Frontal cortex (tissue), 3 donors: ENCODE measurements at regions not wholly inside any gene's neighbourhood (a gene's known extent, or its start where the extent isn't known, plus 50 kb on each side); places are given as distances from the start of the nearest gene placed in this dataset.
"Not testable (repeated sequence)": the region's sequence is repeated elsewhere in the genome, so short reads cannot be mapped to it uniquely, and the experiment has no call there.

Experiments
- DNase-seq, 2 donors: peaks; one replicate each; pipeline ENCODE4 v3.0.0; 2012; ENCODE audit warnings: low spot score in 2 of 2
- FAIRE-seq: peaks from 2 replicates; lab custom pipeline; 2012; peaks lifted over from hg19 to GRCh38; lab: Jason Lieb, UNC
- donor health status: control.
- donor health status: control.
- donor health status: control.

GRCh38 chr4:63171341-63171740 is 1237.9 kb downstream of the TECRL start:
- DNase-seq = no peak
- FAIRE-seq = no peak

GRCh38 chr4:63170923-63171322 is 1238.3 kb downstream of the TECRL start:
- no peak for DNase-seq
- FAIRE-seq = no peak

- FAIRE-seq = no peak
- no peak for DNase-seq
Measured at GRCh38 chr4:63169836-63170235, 1239.4 kb downstream of the TECRL start.

- FAIRE-seq = no peak
- no peak for DNase-seq
Measured at GRCh38 chr4:63155561-63155960, 1253.7 kb downstream of the TECRL start.

- FAIRE-seq = no peak
- no peak for DNase-seq
Measured at GRCh38 chr4:63123441-63123840, 1285.8 kb downstream of the TECRL start.

GRCh38 chr4:63122955-63123354 is 1286.3 kb downstream of the TECRL start:
- FAIRE-seq (no peak), DNase-seq (no peak)

GRCh38 chr4:63106600-63106999 is 1302.7 kb downstream of the TECRL start:
- FAIRE-seq = no peak
- no peak for DNase-seq

GRCh38 chr4:63105839-63106238 is 1303.4 kb downstream of the TECRL start:
- no peak for DNase-seq
- FAIRE-seq = no peak

GRCh38 chr4:63090641-63091040 is 1318.6 kb downstream of the TECRL start:
- FAIRE-seq = no peak

GRCh38 chr4:63085091-63085490 is 1324.2 kb downstream of the TECRL start:
- FAIRE-seq (no peak), DNase-seq (no peak)

More at GRCh38 chr4:63090641-63091040, 1318.6 kb downstream of the TECRL start:
- no peak for DNase-seq

- DNase-seq (no peak), FAIRE-seq (no peak)
Measured at GRCh38 chr4:63080934-63081333, 1328.3 kb downstream of the TECRL start.

GRCh38 chr4:63063760-63064159 is 1345.5 kb downstream of the TECRL start:
- DNase-seq = no peak
- no peak for FAIRE-seq

- not testable (repeated sequence) for DNase-seq, FAIRE-seq
Measured at GRCh38 chr4:63062891-63063290, 1346.4 kb downstream of the TECRL start.

GRCh38 chr4:63049726-63050125 is 1359.5 kb downstream of the TECRL start:
- DNase-seq (no peak), FAIRE-seq (no peak)

- DNase-seq (no peak), FAIRE-seq (no peak)
Measured at GRCh38 chr4:63049278-63049677, 1360.0 kb downstream of the TECRL start.

- DNase-seq = no peak
- no peak for FAIRE-seq
Measured at GRCh38 chr4:63036159-63036866, 1372.9 kb downstream of the TECRL start.

GRCh38 chr4:63029380-63029779 is 1379.9 kb downstream of the TECRL start:
- no peak for FAIRE-seq
- DNase-seq = no peak

GRCh38 chr4:63020661-63021060 is 1388.6 kb downstream of the TECRL start:
- FAIRE-seq = no peak
- no peak for DNase-seq

- DNase-seq (no peak), FAIRE-seq (no peak)
Measured at GRCh38 chr4:63017300-63017699, 1392.0 kb downstream of the TECRL start.

- no peak for DNase-seq
- no peak for FAIRE-seq
Measured at GRCh38 chr4:62970846-62971245, 1438.4 kb downstream of the TECRL start.

GRCh38 chr4:62960415-62960814 is 1448.8 kb downstream of the TECRL start:
- no peak for DNase-seq
- FAIRE-seq = no peak

- FAIRE-seq (no peak), DNase-seq (no peak)
Measured at GRCh38 chr4:62953752-62954151, 1455.5 kb downstream of the TECRL start.
